Neural cell (in vitro differentiated cells): ENCODE measurements at regions not wholly inside any gene's neighbourhood (a gene's known extent, or its start where the extent isn't known, plus 50 kb on each side); places are given as distances from the start of the nearest gene placed in this dataset.

Experiments used
- H2AFZ ChIP-seq: fragments of 200-600, 300-800 bp; sonication (generic), shearing (Covaris generic); 2 replicates; pipeline ENCODE4 v1.6.0; 2014; ENCODE audit warnings: low read depth, mild to moderate bottlenecking, antibody characterized with exemption, low read length, moderate library complexity
- H3F3A ChIP-seq: fragments of 200-600 bp; shearing (Covaris generic); 2 replicates; pipeline ENCODE4 v1.6.1; 2016; ENCODE audit warnings: mild to moderate bottlenecking, moderate library complexity, mixed read lengths, antibody characterized with exemption, low read length; ENCODE audit not compliant: insufficient read depth, poor library complexity, severe bottlenecking
- H3K27ac ChIP-seq: fragments of 200-600, 300-800 bp; sonication (generic), shearing (Covaris generic); 2 replicates; pipeline ENCODE4 v1.5.1; 2014; ENCODE audit warnings: mild to moderate bottlenecking, low read length, moderate library complexity
- H3K27me3 ChIP-seq: fragments of 300-800, 200-600 bp; sonication (generic), shearing (Covaris generic); 2 replicates; pipeline ENCODE4 v1.6.0; 2014; ENCODE audit warnings: mild to moderate bottlenecking, low read depth, low read length, moderate library complexity; ENCODE audit not compliant: insufficient read depth
- H3K36me3 ChIP-seq: fragments of 300-800, 200-600 bp; sonication (generic), shearing (Covaris generic); 2 replicates; pipeline ENCODE4 v1.5.1; 2014; ENCODE audit warnings: mild to moderate bottlenecking, antibody characterized with exemption, low read length, moderate library complexity; ENCODE audit not compliant: insufficient read depth
- H3K4me2 ChIP-seq: fragments of 300-800, 200-600 bp; sonication (generic), shearing (Covaris generic); 2 replicates; pipeline ENCODE4 v1.6.0; 2014; ENCODE audit warnings: mild to moderate bottlenecking, low read length
- H3K4me3 ChIP-seq: fragments of 300-800, 200-600 bp; sonication (generic), shearing (Covaris generic); 2 replicates; pipeline ENCODE4 v1.5.1; 2014; ENCODE audit warnings: mild to moderate bottlenecking, low read length, moderate library complexity
- H3K79me2 ChIP-seq: fragments of 200-600 bp; shearing (Covaris generic); replicated peaks from 2 replicates; pipeline ENCODE4 v1.6.0; 2014; ENCODE audit warnings: mild to moderate bottlenecking, low read length, moderate library complexity; ENCODE audit not compliant: insufficient read depth
- H3K9ac ChIP-seq: fragments of 300-800, 200-600 bp; sonication (generic), shearing (Covaris generic); 2 replicates; pipeline ENCODE4 v1.6.1; 2016; ENCODE audit warnings: mild to moderate bottlenecking, low read length, mixed read lengths
- H3K9me2 ChIP-seq: fragments of 200-600 bp; shearing (Covaris generic); 2 replicates; pipeline ENCODE4 v1.6.1; 2016; ENCODE audit warnings: mild to moderate bottlenecking, low read length, mixed read lengths; ENCODE audit not compliant: insufficient read depth
- H3K9me3 ChIP-seq: fragments of 200-600, 300-800 bp; sonication (generic), shearing (Covaris generic); 2 replicates; pipeline ENCODE4 v1.6.1; 2016; ENCODE audit warnings: mild to moderate bottlenecking, mixed run types, low read length, moderate library complexity, mixed read lengths
- H4K20me1 ChIP-seq: fragments of 200-600 bp; shearing (Covaris generic); 2 replicates; pipeline ENCODE4 v1.6.1; 2016; ENCODE audit warnings: mild to moderate bottlenecking, mixed run types; ENCODE audit not compliant: insufficient read depth
- CTCF ChIP-seq: fragments of 450-650 bp; IDR thresholded peaks from 2 replicates; pipeline ENCODE4 v1.5.1; 2014; ENCODE audit warnings: antibody characterized with exemption, mild to moderate bottlenecking, moderate library complexity; ENCODE audit not compliant: poor library complexity, severe bottlenecking
- EP300 ChIP-seq: fragments of 450-650 bp; conservative IDR thresholded peaks from 2 replicates; pipeline ENCODE4 v1.6.1; 2014; ENCODE audit warnings: antibody characterized with exemption, mild to moderate bottlenecking, moderate library complexity; ENCODE audit not compliant: poor library complexity, severe bottlenecking
- EZH2 ChIP-seq: fragments of 200-600, 300-800 bp; shearing (Covaris generic), sonication (generic); IDR thresholded peaks from 2 replicates; pipeline ENCODE4 v1.6.1; 2014; ENCODE audit warnings: antibody characterized with exemption, low read length, borderline replicate concordance, mild to moderate bottlenecking; ENCODE audit not compliant: insufficient read depth, poor library complexity, severe bottlenecking
- MXI1 ChIP-seq: fragments of 450-650 bp; conservative IDR thresholded peaks from 2 replicates; pipeline ENCODE4 v1.6.1; 2014; ENCODE audit warnings: antibody characterized with exemption, mild to moderate bottlenecking; ENCODE audit not compliant: poor library complexity, severe bottlenecking
- POLR2AphosphoS5 ChIP-seq: IDR thresholded peaks from 2 replicates; pipeline ENCODE4 v1.6.1; 2012
- RAD21 ChIP-seq: fragments of 450-650 bp; conservative IDR thresholded peaks from 2 replicates; pipeline ENCODE4 v1.6.1; 2014; ENCODE audit warnings: antibody characterized with exemption, mild to moderate bottlenecking, moderate library complexity
- REST ChIP-seq: IDR thresholded peaks from 2 replicates; pipeline ENCODE4 v1.6.1; 2012; ENCODE audit warnings: borderline replicate concordance
- SMC3 ChIP-seq: fragments of 450-650 bp; conservative IDR thresholded peaks from 2 replicates; pipeline ENCODE4 v1.6.1; 2014; ENCODE audit warnings: antibody characterized with exemption, mild to moderate bottlenecking, moderate library complexity; ENCODE audit not compliant: poor library complexity
- TAF1 ChIP-seq: IDR thresholded peaks from 2 replicates; pipeline ENCODE4 v1.6.1; 2012; ENCODE audit warnings: low read depth

- Histone ChIP-seq H3F3A (no peaks in the 10 kb centered on the region), H3K36me3 (no peaks in the 10 kb centered on the region), H3K9me2 (no peaks in the 10 kb centered on the region), H3K79me2 (no peaks in the 10 kb centered on the region), H3K27me3 (no peaks in the 10 kb centered on the region), H3K27ac (no peak overlapping the region), H3K4me2 (no peak overlapping the region), H4K20me1 (no peaks in the 10 kb centered on the region), H2AFZ (no peak overlapping the region), H3K9me3 (no peaks in the 10 kb centered on the region), H3K4me3 (no peak overlapping the region), H3K9ac (no peak overlapping the region)
- TF ChIP-seq CTCF (no peak), REST (no peak), TAF1 (no peak)
Measured at GRCh38 chr15:95168951-95169431, 937.6 kb downstream of the MCTP2 start.

GRCh38 chr15:95169541-95170459 is 938.4 kb downstream of the MCTP2 start:
- Histone ChIP-seq H3K27me3 (no peaks in the 10 kb centered on the region), H2AFZ (no peak overlapping the region), H3K4me3 (no peak overlapping the region), H3K9me3 (no peaks in the 10 kb centered on the region), H3F3A (no peaks in the 10 kb centered on the region), H3K4me2 (no peak overlapping the region), H4K20me1 (no peaks in the 10 kb centered on the region), H3K79me2 (no peaks in the 10 kb centered on the region), H3K9ac (no peak overlapping the region), H3K36me3 (no peaks in the 10 kb centered on the region), H3K9me2 (no peaks in the 10 kb centered on the region), H3K27ac (no peak overlapping the region)
- no peak for TF ChIP-seq CTCF
- TF ChIP-seq EZH2 = no peak
- TF ChIP-seq TAF1 = no peak
- TF ChIP-seq MXI1 = no peak
- TF ChIP-seq SMC3 = no peak
- TF ChIP-seq POLR2AphosphoS5 = no peak
- no peak for TF ChIP-seq RAD21
- TF ChIP-seq REST = no peak
- no peak for TF ChIP-seq EP300
